ENCODE measurements at regions not wholly inside any gene's neighbourhood (a gene's known extent, or its start where the extent isn't known, plus 50 kb on each side); places are given as distances from the start of the nearest gene placed in this dataset.

DNA sequence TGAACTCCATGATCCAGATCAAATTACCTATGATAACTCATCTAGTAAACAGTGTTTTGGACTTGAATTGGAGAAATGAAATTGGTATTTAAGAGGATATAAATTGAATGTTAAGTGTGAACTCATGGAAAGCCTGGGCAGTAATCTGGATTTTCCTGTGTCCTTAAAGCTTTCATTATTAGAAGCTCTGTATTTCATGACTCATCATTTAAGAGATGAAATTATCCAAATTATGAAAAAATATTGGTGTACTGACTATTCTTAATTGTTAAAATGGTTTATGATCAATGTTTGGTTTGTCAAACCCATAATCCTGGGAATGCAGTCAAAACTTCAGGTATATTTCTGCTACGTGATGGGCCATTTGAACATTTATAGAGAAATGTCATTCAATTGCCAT, 332.2 kb upstream of the ST6GAL2 start:
- TF ChIP-seq POLR2A (IDR thresholded peaks at IDR 0.05): no peak
- TF ChIP-seq, protein P1, sequence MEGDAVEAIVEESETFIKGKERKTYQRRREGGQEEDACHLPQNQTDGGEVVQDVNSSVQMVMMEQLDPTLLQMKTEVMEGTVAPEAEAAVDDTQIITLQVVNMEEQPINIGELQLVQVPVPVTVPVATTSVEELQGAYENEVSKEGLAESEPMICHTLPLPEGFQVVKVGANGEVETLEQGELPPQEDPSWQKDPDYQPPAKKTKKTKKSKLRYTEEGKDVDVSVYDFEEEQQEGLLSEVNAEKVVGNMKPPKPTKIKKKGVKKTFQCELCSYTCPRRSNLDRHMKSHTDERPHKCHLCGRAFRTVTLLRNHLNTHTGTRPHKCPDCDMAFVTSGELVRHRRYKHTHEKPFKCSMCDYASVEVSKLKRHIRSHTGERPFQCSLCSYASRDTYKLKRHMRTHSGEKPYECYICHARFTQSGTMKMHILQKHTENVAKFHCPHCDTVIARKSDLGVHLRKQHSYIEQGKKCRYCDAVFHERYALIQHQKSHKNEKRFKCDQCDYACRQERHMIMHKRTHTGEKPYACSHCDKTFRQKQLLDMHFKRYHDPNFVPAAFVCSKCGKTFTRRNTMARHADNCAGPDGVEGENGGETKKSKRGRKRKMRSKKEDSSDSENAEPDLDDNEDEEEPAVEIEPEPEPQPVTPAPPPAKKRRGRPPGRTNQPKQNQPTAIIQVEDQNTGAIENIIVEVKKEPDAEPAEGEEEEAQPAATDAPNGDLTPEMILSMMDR (IDR thresholded peaks at IDR 0.05): no peak

Data from esophagus squamous epithelium (tissue), 4 donors.